CD4-positive, alpha-beta T cell (primary cell): ENCODE measurements at regions not wholly inside any gene's neighbourhood (a gene's known extent, or its start where the extent isn't known, plus 50 kb on each side); places are given as distances from the start of the nearest gene placed in this dataset.

Experiments used
- ATAC-seq: fragments of 200-7000 bp; cut with Tn5 transposase; one replicate; pipeline ENCODE4 v1.10.0; 2022; ENCODE audit warnings: mild to moderate bottlenecking; ENCODE audit not compliant: poor library complexity
- CTCF ChIA-PET: fragments of 350-600 bp; sonication (Branson Sonifier 250); formaldehyde crosslinking; loops from one replicate; lab custom pipeline; 2021; ENCODE audit warnings: antibody characterized with exemption, inconsistent platforms; lab: Charles Lee
- POLR2A ChIA-PET: fragments of 350-600 bp; sonication (Branson Sonifier 250); formaldehyde crosslinking; loops from one replicate; lab custom pipeline; 2021; ENCODE audit warnings: antibody characterized with exemption, inconsistent platforms; lab: Charles Lee
- DNase-seq, 14 experiments: peaks; one replicate each; pipeline ENCODE4 v3.0.0-alpha.2; 2013 to 2020; ENCODE audit warnings: mixed read lengths in 2 of 14
- H3K27ac ChIP-seq, 2 donors: one replicate each; pipeline versions ENCODE4 v1.5.1 to v1.7.0; 2013; ENCODE audit warnings: low read length in 2 of 2, low read depth in 1 of 2, mild to moderate bottlenecking in 1 of 2
- H3K27me3 ChIP-seq, 2 experiments: 1 replicate in 1 of 2; 2 replicates in 1 of 2; pipeline versions ENCODE4 v1.6.1 to v1.7.0; 2013; ENCODE audit warnings: low read length in 2 of 2, control low read depth in 1 of 2, mild to moderate bottlenecking in 1 of 2, moderate library complexity in 1 of 2; ENCODE audit not compliant: insufficient read depth in 2 of 2, control insufficient read depth in 1 of 2
- H3K36me3 ChIP-seq: one replicate; pipeline ENCODE4 v1.6.1; 2013; ENCODE audit warnings: low read length, control low read depth; ENCODE audit not compliant: insufficient read depth
- H3K4me1 ChIP-seq: one replicate; pipeline ENCODE4 v1.6.1; 2013; ENCODE audit warnings: low read length, control low read depth; ENCODE audit not compliant: insufficient read depth
- H3K4me3 ChIP-seq: one replicate; pipeline ENCODE4 v1.5.1; 2013; ENCODE audit warnings: mild to moderate bottlenecking, low read length, moderate library complexity
- H3K9me3 ChIP-seq, 2 experiments: 1 replicate in 1 of 2; 2 replicates in 1 of 2; pipeline versions ENCODE4 v1.6.1 to v1.7.0; 2013; ENCODE audit warnings: low read length in 2 of 2, mild to moderate bottlenecking in 2 of 2, control low read depth in 1 of 2, moderate library complexity in 1 of 2; ENCODE audit not compliant: control insufficient read depth in 1 of 2, insufficient read depth in 1 of 2
- H3K27ac Mint-ChIP-seq: one replicate; pipeline ENCODE4 v1.8.0; 2020; ENCODE audit warnings: mixed read lengths
- H3K27me3 Mint-ChIP-seq: one replicate; pipeline ENCODE4 v1.8.0; 2021; ENCODE audit warnings: mixed read lengths
- H3K36me3 Mint-ChIP-seq: one replicate; pipeline ENCODE4 v1.8.0; 2021; ENCODE audit warnings: low read depth, mixed read lengths
- H3K4me1 Mint-ChIP-seq: one replicate; pipeline ENCODE4 v1.8.0; 2021; ENCODE audit warnings: low read depth, mixed read lengths
- H3K4me3 Mint-ChIP-seq: one replicate; pipeline ENCODE4 v1.8.0; 2020; ENCODE audit warnings: mild to moderate bottlenecking, mixed read lengths
- H3K9me3 Mint-ChIP-seq: one replicate; pipeline ENCODE4 v1.8.0; 2020; ENCODE audit warnings: mixed read lengths
- CTCF ChIP-seq: fragments of 200-600 bp; IDR thresholded peaks from one replicate; pipeline ENCODE4 v1.8.0; 2022; ENCODE audit warnings: antibody characterized with exemption, mild to moderate bottlenecking
- intact Hi-C, 2 experiments: fragments of 100-400 bp; cut with DNase I in 1 of 2; cut with micrococcal nuclease in 1 of 2; formaldehyde crosslinking; loops; one replicate each; pipeline versions ENCODE4 v1.15.1 to v1.9.0; 2023 to 2025; cut with DNase I, micrococcal nuclease

- Histone ChIP-seq H3K9me3 (peaks cover 0 to 3% of the 10 kb centered on the region in 2 experiments), H3K27ac (no peak overlapping the region), H3K4me1 (no peaks in the 10 kb centered on the region), H3K27me3 (no peaks in the 10 kb centered on the region), H3K4me3 (no peak overlapping the region), H3K36me3 (no peaks in the 10 kb centered on the region)
- no peaks in the 10 kb centered on the region for H3K4me1 Mint-ChIP-seq
- H3K27ac Mint-ChIP-seq, result no peak overlapping the region
- no peaks in the 10 kb centered on the region for H3K27me3 Mint-ChIP-seq
- no peak overlapping the region for H3K4me3 Mint-ChIP-seq
- no peak for DNase-seq
- TF ChIP-seq CTCF, result no peak
- peaks cover 6% of the 10 kb centered on the region for H3K9me3 Mint-ChIP-seq
- ChIA-PET POLR2A (no interaction called here), CTCF (no interaction called here)
- no peak for ATAC-seq
- no peaks in the 10 kb centered on the region for H3K36me3 Mint-ChIP-seq
- intact Hi-C loops, result no loop called here
Observed at GRCh38 chr7:109402107-109402506, 832.4 kb downstream of the DNAJB9 start.

GRCh38 chr7:109407756-109408155, 838.1 kb downstream of the DNAJB9 start:
- no peak for TF ChIP-seq CTCF
- no peak overlapping the region for H3K4me3 Mint-ChIP-seq
- no peaks in the 10 kb centered on the region for H3K36me3 Mint-ChIP-seq
- no peaks in the 10 kb centered on the region for H3K4me1 ChIP-seq
- no peak overlapping the region for H3K4me3 ChIP-seq
- H3K36me3 ChIP-seq, result no peaks in the 10 kb centered on the region
- ATAC-seq (no peak), DNase-seq (no peak)
- H3K27ac ChIP-seq, result no peak overlapping the region
- POLR2A ChIA-PET, result no interaction called here
- H3K27me3 ChIP-seq, result no peaks in the 10 kb centered on the region
- intact Hi-C loops, result no loop called here
- H3K9me3 Mint-ChIP-seq, result peaks cover 14% of the 10 kb centered on the region
- CTCF ChIA-PET, result no interaction called here
- no peaks in the 10 kb centered on the region for H3K4me1 Mint-ChIP-seq
- no peaks in the 10 kb centered on the region for H3K9me3 ChIP-seq
- no peak overlapping the region for H3K27ac Mint-ChIP-seq
- no peaks in the 10 kb centered on the region for H3K27me3 Mint-ChIP-seq

- H3K27me3 ChIP-seq, result no peaks in the 10 kb centered on the region
- ChIA-PET CTCF (no interaction called here), POLR2A (no interaction called here)
- H3K4me3 ChIP-seq, result no peak overlapping the region
- no peaks in the 10 kb centered on the region for H3K27me3 Mint-ChIP-seq
- H3K27ac ChIP-seq, result no peak overlapping the region
- H3K4me3 Mint-ChIP-seq, result no peak overlapping the region
- no peaks in the 10 kb centered on the region for H3K4me1 Mint-ChIP-seq
- intact Hi-C loops, result no loop called here
- no peaks in the 10 kb centered on the region for H3K4me1 ChIP-seq
- peaks cover 6% of the 10 kb centered on the region for H3K9me3 Mint-ChIP-seq
- H3K36me3 Mint-ChIP-seq, result no peaks in the 10 kb centered on the region
- TF ChIP-seq CTCF, result no peak
- DNase-seq (no peak), ATAC-seq (no peak)
- H3K27ac Mint-ChIP-seq, result no peak overlapping the region
- no peaks in the 10 kb centered on the region for H3K36me3 ChIP-seq
- H3K9me3 ChIP-seq, result no peaks in the 10 kb centered on the region
Observed at GRCh38 chr7:109437957-109438356, 868.3 kb downstream of the DNAJB9 start.
